ENCODE measurements at regions not wholly inside any gene's neighbourhood (a gene's known extent, or its start where the extent isn't known, plus 50 kb on each side); places are given as distances from the start of the nearest gene placed in this dataset.
"Not testable (repeated sequence)": the region's sequence is repeated elsewhere in the genome, so short reads cannot be mapped to it uniquely, and the experiment has no call there.

DNA sequence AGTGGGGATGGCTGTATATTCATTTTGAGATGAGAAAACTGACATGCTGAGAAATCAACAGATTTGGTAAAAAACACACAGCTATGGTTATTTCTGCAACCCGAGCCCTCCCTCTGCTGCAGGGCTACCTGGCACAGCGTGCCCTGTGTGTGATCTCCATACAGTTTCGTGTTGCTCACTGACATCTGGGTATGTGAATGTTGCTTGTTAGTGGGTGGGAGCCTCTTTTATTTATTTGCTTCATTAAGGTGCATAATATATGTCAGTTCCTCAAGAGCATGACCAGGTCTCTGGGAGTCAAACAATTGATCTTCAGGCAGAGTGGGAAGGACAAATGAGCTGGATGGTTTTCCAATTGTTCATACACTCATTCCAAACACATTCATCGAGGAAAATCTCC, 139.1 kb upstream of the FHL2 start:
- no peak for DNase-seq (ENCODE audit: low read depth in 2 of 2)

DNA sequence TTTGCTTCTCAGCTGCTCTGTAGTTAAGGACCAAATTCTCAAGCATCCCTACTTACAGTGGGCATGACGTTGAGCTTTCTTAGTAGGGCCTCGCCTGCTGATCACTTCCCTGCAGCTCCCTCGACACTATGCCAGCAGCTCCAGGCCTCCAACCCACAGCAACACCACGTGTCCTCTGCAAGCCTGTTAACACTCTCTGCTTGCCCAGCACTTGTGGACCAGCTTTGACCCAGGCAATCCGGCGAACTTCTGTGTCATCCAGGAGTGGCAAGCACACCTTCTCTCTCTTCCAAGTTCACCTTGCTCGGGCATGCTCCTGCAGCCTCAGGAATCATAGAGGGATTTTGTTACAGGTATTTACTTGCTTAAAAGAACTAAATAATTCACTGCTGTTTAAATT, 138.6 kb upstream of the FHL2 start:
- no peak for DNase-seq (ENCODE audit: low read depth in 2 of 2)

DNA sequence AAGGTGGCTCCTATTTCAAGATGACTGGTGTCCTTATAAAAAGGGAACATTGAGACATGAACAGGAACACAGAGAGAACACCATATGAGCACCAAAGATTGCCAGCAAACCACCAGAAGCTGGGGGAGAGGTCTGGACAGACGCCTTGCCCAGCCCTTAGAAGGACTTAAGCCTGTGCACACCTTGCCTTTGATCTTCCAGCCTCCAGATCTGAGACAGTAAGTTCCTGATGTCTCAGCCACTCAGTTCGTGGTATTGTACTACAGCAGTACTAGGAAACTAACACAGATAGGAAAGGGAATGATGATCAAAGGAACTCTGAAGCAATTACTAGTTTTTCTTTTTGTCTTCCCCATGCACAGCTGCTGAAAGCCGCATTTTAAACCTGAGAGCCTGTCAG, 137.3 kb upstream of the FHL2 start:
- no peak for DNase-seq (ENCODE audit: low read depth in 2 of 2)

DNA sequence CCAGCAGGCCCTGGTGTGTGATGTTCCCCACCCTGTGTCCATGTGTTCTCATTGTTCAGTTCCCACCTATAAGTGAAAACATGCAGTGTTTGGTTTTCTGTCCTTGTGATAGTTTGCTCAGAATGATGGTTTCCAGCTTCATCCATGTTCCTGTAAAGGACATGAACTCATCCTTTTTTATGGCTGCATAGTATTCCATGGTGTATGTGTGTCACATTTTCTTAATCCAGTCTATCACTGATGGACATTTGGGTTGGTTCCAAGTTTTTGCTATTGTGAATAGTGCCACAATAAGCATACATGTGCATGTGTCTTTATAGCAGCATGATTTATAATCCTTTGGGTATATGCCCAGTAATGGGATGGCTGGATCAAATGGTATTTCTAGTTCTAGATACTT, 130.4 kb upstream of the FHL2 start:
- DNase-seq (ENCODE audit: low read depth in 2 of 2), result not testable (repeated sequence)

DNA sequence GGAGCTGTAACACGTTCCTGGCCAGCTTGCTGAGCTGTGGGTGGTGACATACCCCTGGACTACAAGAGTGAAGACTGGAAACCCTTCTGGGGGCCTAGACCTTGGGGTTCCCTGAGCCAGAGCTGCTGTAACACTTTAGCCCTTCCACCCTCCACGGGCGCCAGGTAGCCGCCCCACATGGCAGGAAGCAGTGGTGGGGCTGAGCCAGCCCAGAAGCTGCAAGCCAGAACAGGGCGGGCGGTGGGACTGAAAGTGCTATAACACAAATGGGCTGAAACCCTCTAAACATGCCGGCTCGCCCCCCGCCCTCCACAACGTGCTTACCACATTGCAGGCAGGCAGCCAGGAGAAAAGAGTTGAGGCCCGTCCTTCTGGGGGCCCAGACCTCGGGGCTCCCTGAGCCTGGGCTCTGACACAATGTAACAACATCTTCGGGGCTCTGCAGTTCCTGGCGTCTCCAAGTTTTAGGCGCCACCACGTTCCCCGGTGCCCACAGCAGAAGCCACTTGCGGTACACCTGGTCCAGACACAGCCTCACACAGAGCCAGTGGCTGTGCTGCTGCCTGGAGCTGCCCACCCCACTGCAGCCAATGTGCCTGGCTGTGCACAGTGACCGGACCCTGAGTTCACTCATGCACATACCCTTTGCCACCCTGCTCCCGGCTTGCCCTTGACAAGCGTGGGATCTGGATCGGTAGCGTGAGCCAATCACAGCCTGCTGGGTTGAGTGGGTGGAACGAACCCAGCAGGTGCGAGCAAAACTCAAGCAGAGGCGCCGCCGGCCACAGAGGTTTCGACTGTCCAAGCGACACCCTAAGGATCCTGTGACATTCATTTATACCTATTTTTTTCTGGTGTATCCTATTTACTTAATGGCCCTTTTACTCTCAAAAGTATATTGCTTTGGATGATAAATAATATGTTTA, 127.4 kb upstream of the FHL2 start:
- no peak for DNase-seq (ENCODE audit: low read depth in 2 of 2)

DNA sequence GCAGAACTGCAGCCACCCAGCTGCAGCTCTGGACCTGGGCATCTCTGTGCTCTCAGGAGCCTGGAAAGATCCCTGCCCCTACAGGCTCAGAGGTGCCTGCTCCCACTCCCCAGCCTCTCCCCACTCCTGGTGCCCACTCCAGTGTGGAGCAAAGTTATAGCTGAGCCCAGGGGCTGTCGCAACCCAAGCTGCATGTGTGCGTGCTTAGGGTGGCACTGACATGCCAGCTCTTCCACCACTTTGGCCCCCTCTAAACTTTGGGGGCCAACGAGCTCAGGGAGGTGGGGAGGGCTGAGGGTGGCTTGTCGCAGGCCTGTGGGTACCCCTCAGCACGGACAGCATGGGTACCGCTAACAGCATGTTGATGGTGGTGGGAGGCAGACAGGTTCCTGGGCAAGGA, 126.3 kb upstream of the FHL2 start:
- no peak for DNase-seq (ENCODE audit: low read depth in 2 of 2)

DNA sequence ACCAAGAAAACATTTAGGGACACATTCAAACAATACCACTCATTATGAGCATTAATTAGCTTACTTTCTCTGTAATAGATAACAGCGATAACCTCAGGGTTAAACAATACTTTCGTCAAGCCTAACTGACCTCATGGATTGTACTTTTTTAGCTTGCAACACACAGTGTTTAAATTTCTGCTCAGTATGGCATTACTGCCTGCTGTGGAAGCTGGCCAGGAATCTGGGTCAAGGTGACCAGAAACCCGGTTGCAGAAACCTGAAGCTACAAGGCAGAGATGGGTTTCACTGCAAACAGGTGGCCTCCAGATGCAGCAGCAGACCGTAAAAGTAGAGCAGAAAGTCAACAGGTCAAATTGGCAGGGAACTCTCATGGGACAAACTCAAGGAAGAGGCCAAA, 123.8 kb upstream of the FHL2 start:
- DNase-seq (ENCODE audit: low read depth in 2 of 2), result no peak

DNA sequence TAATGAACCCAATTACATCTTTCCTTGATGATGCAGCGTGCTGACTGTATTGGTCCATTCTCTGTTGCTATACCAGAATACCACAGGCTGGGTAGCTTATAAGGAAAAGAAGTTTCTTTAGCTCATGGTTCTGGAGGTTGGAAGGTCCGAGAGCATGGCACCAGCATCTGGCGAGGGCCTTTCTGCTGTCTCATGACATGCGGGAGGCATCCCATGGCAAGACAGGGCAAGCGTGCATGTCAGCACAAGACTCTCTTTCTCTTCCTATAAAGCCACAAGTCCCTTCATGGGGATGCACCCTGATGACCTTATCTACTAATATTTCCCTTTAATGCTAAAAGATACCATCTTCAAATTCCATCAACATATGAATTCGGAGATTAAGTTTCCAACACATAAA, 122.8 kb upstream of the FHL2 start:
- no peak for DNase-seq (ENCODE audit: low read depth in 2 of 2)

DNA sequence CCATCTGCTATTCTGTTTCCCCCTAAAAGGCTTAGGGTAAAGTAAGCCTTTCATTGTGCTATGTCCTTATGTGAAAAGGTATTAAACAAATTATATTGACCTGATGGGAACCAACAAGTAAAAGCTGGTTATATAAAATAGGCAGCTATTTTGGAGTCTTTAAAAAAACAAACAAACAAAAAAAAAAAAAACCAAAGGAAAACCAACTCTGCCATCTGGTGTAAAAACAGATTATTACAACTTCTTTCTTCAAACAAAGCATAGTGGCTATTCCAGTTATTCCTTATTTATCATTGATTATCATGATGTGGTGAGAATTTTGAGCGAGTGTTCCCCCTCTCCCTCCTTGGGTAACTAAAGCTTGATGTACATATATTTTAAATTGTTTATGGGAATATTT, 122.3 kb upstream of the FHL2 start:
- DNase-seq (ENCODE audit: low read depth in 2 of 2), result no peak

DNA sequence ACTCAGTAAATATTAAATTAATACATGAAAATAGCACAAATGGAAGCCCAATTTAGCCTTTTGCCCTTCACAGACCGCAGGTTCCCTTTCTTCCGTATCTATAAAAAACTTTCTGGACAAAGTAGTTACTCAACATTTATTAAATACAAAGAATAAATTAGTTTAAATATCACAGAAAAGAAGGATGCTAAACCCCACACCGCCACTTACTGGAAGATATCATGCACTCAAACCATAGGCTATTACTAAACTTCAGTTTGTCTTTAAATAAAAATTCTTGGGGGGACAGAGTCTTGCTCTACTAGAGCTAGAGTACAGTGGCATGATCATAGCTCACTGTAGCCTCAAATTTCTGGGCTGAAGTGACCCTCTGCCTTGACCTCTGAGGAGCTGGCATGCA, 120.7 kb upstream of the FHL2 start:
- DNase-seq (ENCODE audit: low read depth in 2 of 2), result no peak

DNA sequence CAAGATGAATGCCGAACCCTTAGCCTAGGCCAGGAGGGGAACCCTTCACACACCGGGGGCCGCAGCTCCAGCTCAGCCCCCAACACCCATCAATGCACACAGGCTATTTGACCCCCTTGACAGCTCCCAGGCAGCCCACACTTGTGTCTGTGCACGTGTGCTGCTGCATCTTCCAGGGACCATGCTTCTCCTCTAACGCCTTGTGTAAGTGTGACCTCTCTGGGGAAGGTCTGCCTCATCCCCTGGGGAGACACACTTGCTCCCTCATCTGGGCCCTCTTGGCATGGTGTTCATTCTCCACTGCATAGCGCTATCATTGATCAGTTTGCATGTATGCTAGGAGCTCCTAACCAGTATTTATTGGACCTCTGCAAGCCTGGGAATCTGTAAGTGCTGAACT, 120.0 kb upstream of the FHL2 start:
- no peak for DNase-seq (ENCODE audit: low read depth in 2 of 2)

DNA sequence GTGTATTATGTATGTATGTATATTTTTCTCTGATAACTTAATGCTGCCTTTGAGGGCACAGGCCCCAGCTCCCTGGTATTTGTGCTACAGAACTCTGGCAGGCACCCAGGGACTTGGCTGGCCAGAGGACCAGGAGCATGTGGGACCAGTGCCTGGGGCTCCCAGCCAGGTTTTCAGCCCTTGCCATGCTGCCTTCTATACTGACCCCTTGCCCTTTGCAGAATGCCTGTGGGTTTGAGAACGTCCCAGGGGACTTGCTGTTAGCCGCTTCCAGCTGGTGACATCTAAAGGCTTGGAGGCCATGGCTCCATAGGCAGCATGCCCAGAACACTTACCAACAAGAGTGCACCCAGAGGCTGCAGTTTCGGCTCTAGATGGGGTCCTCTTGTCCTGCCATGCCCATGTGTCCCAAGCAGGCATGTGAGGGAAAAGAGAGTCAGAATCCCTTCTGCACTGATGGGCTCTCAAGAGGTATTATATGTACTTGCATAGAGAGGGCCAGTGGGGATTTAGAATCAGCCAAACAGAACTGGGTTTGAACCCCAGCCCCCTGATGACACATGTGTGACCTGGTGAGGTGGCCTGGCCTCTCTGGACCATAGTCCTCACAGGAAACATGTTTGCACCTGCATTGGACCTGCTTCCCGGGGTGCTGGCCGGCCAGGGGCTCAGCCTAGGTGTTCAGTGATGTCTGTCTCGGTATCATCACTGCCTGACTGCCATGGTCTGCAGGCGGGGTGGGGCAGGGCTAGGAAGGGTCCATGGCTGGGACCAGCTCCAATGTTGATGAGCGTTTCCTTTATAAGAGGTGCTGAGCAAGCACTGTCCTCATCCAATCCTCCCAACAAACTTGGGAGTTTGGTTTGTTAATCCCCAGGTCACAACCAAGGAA, 119.2 kb upstream of the FHL2 start:
- DNase-seq (ENCODE audit: low read depth in 2 of 2), result no peak

DNA sequence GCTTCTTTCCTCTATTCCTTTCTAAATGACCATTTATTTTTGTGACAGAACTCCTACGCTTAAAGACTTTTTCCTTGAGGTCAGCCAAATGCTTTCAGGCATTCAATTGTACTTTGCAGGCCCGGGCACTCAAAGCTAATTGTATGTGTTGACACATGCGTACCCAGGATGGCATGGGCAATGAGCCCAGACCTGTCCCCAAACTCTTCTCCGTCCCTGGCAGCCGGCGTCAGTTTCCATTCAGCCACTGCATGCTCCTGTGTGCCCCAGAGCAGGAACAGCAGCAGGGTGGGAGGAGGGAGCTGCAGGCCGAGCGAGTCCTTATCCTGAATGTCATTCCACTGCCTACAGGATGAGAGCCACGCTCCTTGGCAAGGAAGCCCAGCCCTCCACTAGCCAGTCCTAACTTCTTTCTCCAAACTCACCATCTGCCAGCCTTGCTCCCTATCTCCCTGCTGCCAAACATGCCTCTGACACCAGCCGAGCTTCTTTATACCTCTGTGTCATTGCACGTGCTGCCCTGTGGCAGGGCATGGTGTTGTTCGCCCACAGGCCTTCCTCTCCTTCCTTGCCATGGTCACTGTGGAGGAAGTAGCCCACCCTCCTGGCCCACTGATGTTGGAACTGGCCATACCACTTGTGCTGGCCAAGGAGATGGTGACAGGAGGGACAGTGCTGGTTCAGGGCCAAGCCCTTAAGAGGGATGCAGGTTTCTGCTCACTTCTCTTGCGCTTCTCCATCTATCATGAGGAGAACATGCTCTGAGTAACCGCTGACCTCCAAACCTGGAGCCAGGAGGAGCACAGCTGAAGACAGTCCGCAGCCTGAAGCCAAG, 116.9 kb upstream of the FHL2 start:
- no peak for DNase-seq (ENCODE audit: low read depth in 2 of 2)

DNA sequence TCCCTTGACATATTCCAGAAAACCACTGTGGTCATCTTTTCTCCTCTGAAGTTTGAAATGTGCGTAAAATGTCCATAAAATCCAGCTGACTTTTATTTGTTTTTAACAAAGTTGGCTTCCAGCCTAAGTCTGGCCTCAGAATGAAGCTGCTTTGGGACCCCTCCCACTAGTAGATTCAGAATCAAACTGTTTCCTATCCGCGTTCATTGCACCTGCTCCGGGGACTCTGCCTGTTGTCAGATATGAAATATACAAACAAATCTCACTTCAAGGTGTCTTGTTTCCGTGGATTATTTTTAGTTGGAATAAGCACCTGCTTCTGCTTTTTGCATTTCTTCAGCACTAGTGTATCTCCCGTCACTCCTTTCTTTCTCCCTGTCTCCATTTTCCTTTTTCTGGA, 115.7 kb upstream of the FHL2 start:
- DNase-seq (ENCODE audit: low read depth in 2 of 2), result no peak

DNA sequence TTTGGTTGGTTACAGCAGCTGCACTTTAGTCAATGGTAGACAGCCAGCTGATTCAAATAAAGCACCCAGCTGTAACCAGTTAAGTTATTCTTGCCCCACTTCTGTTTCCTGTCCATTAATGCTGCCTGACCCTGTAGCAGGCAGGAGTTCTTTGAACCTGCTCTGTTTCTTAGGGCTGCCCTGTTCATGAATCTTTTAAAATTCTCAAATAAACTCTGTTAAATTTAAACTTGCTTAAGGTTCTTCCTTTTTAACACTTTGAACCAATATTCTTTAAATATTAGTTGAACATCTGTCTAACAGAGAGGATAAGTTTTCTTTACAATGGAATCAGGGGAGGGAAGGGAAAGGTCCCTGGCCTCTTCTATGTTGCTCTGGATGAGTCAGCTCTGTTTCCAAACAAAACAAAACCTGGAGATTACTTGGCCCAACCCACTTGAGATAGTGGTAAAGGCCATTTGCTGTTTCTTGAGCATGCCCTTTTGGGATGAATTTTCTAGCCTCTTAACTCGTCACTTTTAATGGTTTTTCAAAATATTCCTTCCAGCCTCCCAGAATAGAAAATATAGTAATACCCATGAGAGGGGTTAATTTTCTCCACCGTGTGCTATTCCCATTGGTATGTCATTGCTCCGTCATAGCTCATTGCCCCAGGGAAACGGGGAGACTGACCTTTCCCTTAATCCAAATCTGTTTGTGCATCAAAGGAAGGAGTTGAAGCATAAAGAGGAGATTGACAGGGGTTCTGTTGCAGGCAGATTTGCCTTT, 112.1 kb upstream of the FHL2 start:
- no peak for DNase-seq (ENCODE audit: low read depth in 2 of 2)

DNA sequence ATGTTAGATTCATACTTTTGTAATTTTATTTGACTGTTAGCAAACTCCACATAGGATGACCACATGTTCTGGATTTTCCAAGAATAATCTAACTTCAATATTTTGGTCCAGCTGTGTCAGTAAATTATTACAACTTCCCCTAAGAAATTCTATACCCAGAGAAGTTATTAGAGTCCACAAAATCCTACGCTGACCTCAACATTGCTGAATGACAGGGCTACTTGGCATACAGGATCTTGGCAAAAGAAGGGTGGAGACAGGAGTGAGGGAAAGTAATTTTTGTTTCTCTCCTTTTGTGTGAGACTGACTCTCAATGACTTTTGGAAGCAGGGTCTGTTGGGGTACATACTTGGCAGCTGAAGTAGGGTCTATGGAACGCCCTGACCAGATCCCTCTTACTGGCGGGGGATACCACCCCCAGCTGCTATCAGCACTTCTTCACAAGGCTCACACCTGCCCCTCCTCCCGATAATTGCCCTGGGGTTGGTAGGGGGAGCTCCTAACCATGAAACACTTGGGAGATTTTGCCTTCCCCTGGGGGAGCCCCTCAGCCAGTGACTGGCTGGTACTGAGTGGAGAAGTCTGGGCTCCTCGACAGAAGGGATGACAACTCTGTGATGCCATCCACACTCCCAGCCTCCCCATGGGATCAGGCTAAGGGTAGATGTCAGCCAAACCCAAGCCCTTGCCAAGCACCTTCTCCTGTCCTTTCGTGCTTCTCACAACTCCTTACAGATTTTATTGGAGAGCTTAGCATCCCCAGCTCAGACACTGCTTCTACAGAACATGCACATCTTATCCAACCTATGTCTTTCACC, 110.6 kb upstream of the FHL2 start:
- no peak for DNase-seq (ENCODE audit: low read depth in 2 of 2)

DNA sequence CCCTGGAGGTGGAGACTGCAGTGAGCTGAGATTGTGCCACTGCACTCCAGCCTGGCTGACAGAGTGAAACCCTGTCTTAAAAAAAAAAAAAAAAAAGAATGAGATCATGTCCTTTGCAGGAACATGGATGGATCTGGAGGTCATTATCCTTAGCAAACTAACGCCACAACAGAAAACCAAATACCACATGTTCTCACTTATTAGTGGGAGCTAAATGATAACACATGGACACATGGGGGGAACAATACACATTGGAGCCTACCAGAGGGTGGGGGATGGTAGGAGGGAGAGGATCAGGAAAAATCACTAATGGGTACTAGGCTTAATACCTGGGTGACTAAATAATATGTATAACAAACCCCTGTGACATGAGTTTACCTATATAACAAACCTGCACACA, 108.0 kb upstream of the FHL2 start:
- not testable (repeated sequence) for DNase-seq (ENCODE audit: low read depth in 2 of 2)

DNA sequence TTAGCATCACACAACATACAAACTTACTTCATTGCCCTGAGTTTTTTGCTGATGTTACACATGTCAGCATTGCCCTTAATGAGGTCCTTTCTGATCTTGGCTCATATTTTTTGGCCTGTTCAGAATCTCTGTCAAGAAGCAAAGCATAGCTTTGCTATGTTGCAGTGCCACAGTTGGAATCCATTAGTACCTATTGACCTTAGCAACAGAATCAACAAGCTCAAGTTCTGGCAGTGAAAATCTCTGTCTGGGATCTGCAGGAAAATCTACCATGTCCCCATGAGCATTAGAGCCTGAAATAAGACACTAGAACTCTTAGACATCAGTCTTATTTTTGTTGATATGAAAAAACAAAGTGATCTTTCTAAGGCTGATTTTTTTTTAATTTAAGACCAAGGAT, 105.6 kb upstream of the FHL2 start:
- DNase-seq (ENCODE audit: low read depth in 2 of 2), result no peak

DNA sequence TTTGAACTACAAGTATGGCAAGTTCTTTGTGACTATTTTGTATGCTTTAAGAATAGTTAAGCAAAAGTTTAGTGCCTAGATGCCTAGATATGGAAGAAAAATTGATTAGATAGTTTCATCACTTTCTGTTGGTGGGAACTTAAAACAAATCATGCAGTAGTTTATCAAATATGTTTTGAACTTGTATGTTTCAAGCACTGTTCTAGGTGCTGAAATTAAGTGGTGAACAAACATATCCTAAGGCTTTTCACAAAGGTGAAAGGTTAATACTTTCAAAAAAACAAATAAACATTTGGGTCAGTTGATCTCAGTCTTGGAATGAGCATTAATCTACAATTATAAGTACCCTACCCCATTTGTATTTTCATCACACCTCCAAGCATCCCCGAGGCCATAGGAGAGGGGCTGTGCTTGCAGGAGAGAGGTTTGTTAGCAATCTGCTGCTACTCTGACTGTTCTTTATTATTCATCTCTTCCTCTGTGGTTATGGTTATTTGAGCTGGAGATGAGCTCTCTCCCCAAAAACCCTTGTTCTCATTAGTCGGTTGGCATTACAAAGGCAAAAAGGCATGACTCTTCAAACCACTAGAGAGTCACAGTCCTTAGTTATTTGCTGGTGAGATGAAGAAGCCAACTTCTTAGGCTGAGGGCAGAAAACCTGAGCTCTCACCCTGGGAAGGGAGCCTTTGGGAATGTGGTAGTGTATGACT, 103.9 kb upstream of the FHL2 start:
- no peak for DNase-seq (ENCODE audit: low read depth in 2 of 2)
